GM12878 (cell line): ENCODE measurements at regions not wholly inside any gene's neighbourhood (a gene's known extent, or its start where the extent isn't known, plus 50 kb on each side); places are given as distances from the start of the nearest gene placed in this dataset.

ENCODE experiments used
- ATAC-seq: fragments of 200-7000 bp; cut with Tn5 transposase; 3 replicates; pipeline ENCODE4 v1.9.1; 2020; ENCODE audit warnings: mild to moderate bottlenecking, moderate library complexity
- BruUV-seq: library from RNA; stranded (reverse); fragments of 400-500 nt; replicated peaks from 2 replicates; lab custom pipeline; 2021; lab: Mats Ljungman, UMichigan
- CTCF ChIA-PET: fragments of 300-600 bp; sonication (Branson Sonifier 250); formaldehyde crosslinking; extraction: SDS; loops from one replicate; lab custom pipeline; 2021; ENCODE audit warnings: inconsistent platforms; lab: Yijun Ruan, JAX
- POLR2A ChIA-PET: fragments of 350-600 bp; formaldehyde crosslinking; extraction: SDS; loops from one replicate; lab custom pipeline; 2021; ENCODE audit warnings: inconsistent platforms; lab: Charles Lee
- RAD21 ChIA-PET: fragments of 300-600 bp; sonication (Branson Sonifier 250); formaldehyde crosslinking; loops from one replicate; lab custom pipeline; 2023; ENCODE audit warnings: antibody characterized with exemption; ENCODE audit not compliant: unreplicated experiment; lab: Charles Lee
- SMC1A ChIA-PET: fragments of 300-600 bp; sonication (Branson Sonifier 250); formaldehyde crosslinking; loops from one replicate; lab custom pipeline; 2023; ENCODE audit not compliant: unreplicated experiment, uncharacterized antibody; lab: Charles Lee
- DNase-seq: peaks from one replicate; pipeline ENCODE4 v3.0.0-alpha.2; 2011; ENCODE audit warnings: low read depth, low spot score
- FAIRE-seq: peaks from 3 replicates; lab custom pipeline; 2011; peaks lifted over from hg19 to GRCh38; lab: Jason Lieb, UNC
- H2AFZ ChIP-seq: 2 replicates; pipeline ENCODE4 v1.6.0; 2011; ENCODE audit warnings: low read depth, low read length, control low read depth; ENCODE audit not compliant: control insufficient read depth
- H3K27ac ChIP-seq: 2 replicates; pipeline ENCODE4 v1.5.1; 2011; ENCODE audit warnings: control low read depth; ENCODE audit not compliant: control insufficient read depth, insufficient read depth
- H3K27me3 ChIP-seq, 2 experiments: replicated peaks in 1 of 2; 2 replicates each; pipeline versions ENCODE4 v1.6.0 to v1.6.1; 2011; ENCODE audit warnings: low read length in 1 of 2; ENCODE audit not compliant: control insufficient read depth in 2 of 2, insufficient read depth in 2 of 2
- H3K36me3 ChIP-seq, 2 experiments: 2 replicates each; pipeline ENCODE4 v1.5.1; 2011; ENCODE audit warnings: low read length in 1 of 2; ENCODE audit not compliant: control insufficient read depth in 2 of 2, insufficient read depth in 2 of 2
- H3K4me1 ChIP-seq: 2 replicates; pipeline ENCODE4 v1.6.1; 2011; ENCODE audit warnings: mild to moderate bottlenecking, low read length, moderate library complexity, mixed read lengths; ENCODE audit not compliant: control insufficient read depth, insufficient read depth
- H3K4me2 ChIP-seq: 2 replicates; pipeline ENCODE4 v1.6.0; 2011; ENCODE audit warnings: control low read depth; ENCODE audit not compliant: control insufficient read depth, insufficient read depth
- H3K4me3 ChIP-seq: fragments of 200-600 bp; sonication (generic); 2 replicates; pipeline ENCODE4 v1.5.1; 2016
- H3K79me2 ChIP-seq: 2 replicates; pipeline ENCODE4 v1.6.0; 2011; ENCODE audit warnings: low read length; ENCODE audit not compliant: control insufficient read depth, insufficient read depth
- H3K9ac ChIP-seq: 2 replicates; pipeline ENCODE4 v1.8.0; 2011; ENCODE audit warnings: low read length, control low read depth, mixed read lengths; ENCODE audit not compliant: control insufficient read depth, insufficient read depth
- H3K9me3 ChIP-seq: replicated peaks from 3 replicates; pipeline ENCODE4 v1.5.1; 2011; ENCODE audit warnings: mild to moderate bottlenecking, low read length; ENCODE audit not compliant: control insufficient read depth, insufficient read depth
- H4K20me1 ChIP-seq: 2 replicates; pipeline ENCODE4 v1.6.0; 2011; ENCODE audit not compliant: control insufficient read depth, insufficient read depth
- ATF3 ChIP-seq: IDR thresholded peaks from 2 replicates; pipeline ENCODE4 v1.6.1; 2011; ENCODE audit warnings: low read depth, mild to moderate bottlenecking, low read length, moderate library complexity, borderline replicate concordance; ENCODE audit errors: extremely low read depth
- HDGF ChIP-seq: fragments of 450-650 bp; IDR thresholded peaks from 2 replicates; pipeline ENCODE4 v1.6.1; 2016; ENCODE audit warnings: antibody characterized with exemption
- JUNB ChIP-seq: IDR thresholded peaks from 2 replicates; pipeline ENCODE4 v1.6.1; 2016; ENCODE audit warnings: antibody characterized with exemption, mild to moderate bottlenecking
- KLF5 ChIP-seq: fragments of 450-650 bp; IDR thresholded peaks from 2 replicates; pipeline ENCODE4 v1.6.1; 2014; ENCODE audit warnings: mild to moderate bottlenecking; ENCODE audit not compliant: partially characterized antibody
- MEF2A ChIP-seq: IDR thresholded peaks from 2 replicates; pipeline ENCODE4 v1.6.1; 2011; ENCODE audit warnings: low read depth, mild to moderate bottlenecking, low read length, moderate library complexity; ENCODE audit not compliant: insufficient read depth
- MTA2 ChIP-seq: fragments of 450-650 bp; IDR thresholded peaks from 2 replicates; pipeline ENCODE4 v1.6.1; 2016; ENCODE audit warnings: low read depth, mild to moderate bottlenecking, moderate library complexity
- MYB ChIP-seq: fragments of 150-350 bp; IDR thresholded peaks from 2 replicates; pipeline ENCODE4 v1.6.1; 2014; ENCODE audit warnings: mild to moderate bottlenecking, low read depth, low read length, borderline replicate concordance
- NKRF ChIP-seq: fragments of 450-650 bp; conservative IDR thresholded peaks from 2 replicates; pipeline ENCODE4 v1.6.1; 2017; ENCODE audit warnings: mild to moderate bottlenecking, moderate library complexity
- NR2C1 ChIP-seq: fragments of 450-650 bp; IDR thresholded peaks from 2 replicates; pipeline ENCODE4 v1.6.1; 2017; ENCODE audit warnings: antibody characterized with exemption, mild to moderate bottlenecking, moderate library complexity
- RELB ChIP-seq: fragments of 450-650 bp; IDR thresholded peaks from 2 replicates; pipeline ENCODE4 v1.6.1; 2017; ENCODE audit warnings: low read depth, mild to moderate bottlenecking, moderate library complexity
- SKIL ChIP-seq: fragments of 450-650 bp; IDR thresholded peaks from 2 replicates; pipeline ENCODE4 v1.6.1; 2017; ENCODE audit warnings: mild to moderate bottlenecking, low read depth, inconsistent platforms; ENCODE audit not compliant: poor library complexity, severe bottlenecking
- SMAD1 ChIP-seq: fragments of 450-650 bp; IDR thresholded peaks from 2 replicates; pipeline ENCODE4 v1.6.1; 2018; ENCODE audit warnings: mild to moderate bottlenecking, low read depth; ENCODE audit not compliant: partially characterized antibody
- SMC3 ChIP-seq: IDR thresholded peaks from 2 replicates; pipeline ENCODE4 v1.6.1; 2011; ENCODE audit warnings: low read length, improper control_type of control experiment, borderline replicate concordance
- SP1 ChIP-seq: IDR thresholded peaks from one replicate; pipeline ENCODE4 v1.6.1; 2011; ENCODE audit warnings: low read depth, low read length
- TBL1XR1 ChIP-seq: IDR thresholded peaks from 2 replicates; pipeline ENCODE4 v1.6.1; 2012; ENCODE audit warnings: low read depth, low read length, improper control_type of control experiment
- YBX1 ChIP-seq: fragments of 450-650 bp; IDR thresholded peaks from 2 replicates; pipeline ENCODE4 v1.6.1; 2016; ENCODE audit warnings: antibody characterized with exemption
- ZBTB11 ChIP-seq: fragments of 450-650 bp; formaldehyde crosslinking; IDR thresholded peaks from 2 replicates; pipeline ENCODE4 v1.5.0; 2022; ENCODE audit warnings: mild to moderate bottlenecking, missing genetic modification characterization
- WGBS: methylation state at CpG from one replicate; pipeline ENCODE4 v1.1.6; 2016; ENCODE audit warnings: low lambda C conversion rate; ENCODE audit not compliant: insufficient replicate concordance, insufficient coverage; ENCODE audit errors: missing lambda C conversion rate; 5-methylcytosine and 5-hydroxymethylcytosine counted together
- in situ Hi-C: fragments of 300-500 bp; cut with MboI; formaldehyde crosslinking; loops from 9 replicates; pipeline ENCODE4 v1.14.3; 2018; ENCODE audit warnings: mixed read lengths
- intact Hi-C: fragments of 100-400 bp; cut with micrococcal nuclease; formaldehyde crosslinking; loops from one replicate; pipeline ENCODE4 v1.14.2; 2022; ENCODE audit not compliant: unreplicated experiment

- Histone ChIP-seq H3K9me3 (no peaks in the 10 kb centered on the region), H3K27ac (no peak overlapping the region), H4K20me1 (no peaks in the 10 kb centered on the region), H3K4me1 (no peaks in the 10 kb centered on the region), H3K36me3 (no peaks in the 10 kb centered on the region), H2AFZ (no peak overlapping the region), H3K27me3 (peaks cover 0 to 1% of the 10 kb centered on the region in 2 experiments; a peak in 3 of 4 replicates), H3K79me2 (no peaks in the 10 kb centered on the region), H3K4me2 (no peak overlapping the region), H3K9ac (no peak overlapping the region), H3K4me3 (no peak overlapping the region)
- 31% methylated on average over 9 of the region's 9 CpGs for WGBS
- CTCF ChIA-PET = no interaction called here
- in situ Hi-C loops (no loop called here), intact Hi-C loops (no loop called here)
- no TSS peak for BruUV-seq
- SMC1A ChIA-PET = no interaction called here
- RAD21 ChIA-PET = no interaction called here
- ATAC-seq (no peak), FAIRE-seq (no peak), DNase-seq (no peak)
- POLR2A ChIA-PET = no interaction called here
- TF ChIP-seq SKIL (no peak), SMC3 (no peak), NR2C1 (no peak), NKRF (no peak), MEF2A (no peak), SP1 (no peak), TBL1XR1 (no peak), MYB (no peak), KLF5 (no peak), MTA2 (no peak), ATF3 (no peak), JUNB (no peak), ZBTB11 (no peak), SMAD1 (no peak), YBX1 (no peak), RELB (no peak), HDGF (no peak)
Measured at GRCh38 chr18:10074728-10075127, 160.9 kb downstream of the VAPA start.
